Umbilical cord (tissue), 1 donor: ENCODE measurements at regions not wholly inside any gene's neighbourhood (a gene's known extent, or its start where the extent isn't known, plus 50 kb on each side); places are given as distances from the start of the nearest gene placed in this dataset.
"Not testable (repeated sequence)": the region's sequence is repeated elsewhere in the genome, so short reads cannot be mapped to it uniquely, and the experiment has no call there.

Source experiments
- DNase-seq: peaks from one replicate; pipeline ENCODE4 v3.0.0-alpha.2; 2015; ENCODE audit warnings: low spot score

DNA sequence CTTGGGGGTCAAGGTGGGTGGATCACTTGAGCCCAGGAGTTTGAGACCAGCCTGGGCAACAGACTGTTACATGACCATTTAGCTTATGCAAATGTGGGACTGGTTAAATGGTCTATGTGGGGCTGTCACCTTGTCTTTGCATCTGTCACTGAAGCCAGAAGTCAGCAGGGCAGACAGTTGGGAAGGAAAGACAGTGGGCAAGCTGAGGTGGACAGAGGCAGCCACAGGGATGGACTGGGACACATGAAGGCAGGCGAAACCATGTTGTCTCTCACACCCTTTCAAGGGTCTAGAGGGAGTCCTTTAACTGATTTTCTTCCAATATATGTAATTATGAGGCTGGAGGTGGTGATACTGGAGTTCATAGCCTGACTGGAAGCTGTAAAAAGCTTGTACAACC, 426.4 kb downstream of the TMEM121 start:
- no peak for DNase-seq

DNA sequence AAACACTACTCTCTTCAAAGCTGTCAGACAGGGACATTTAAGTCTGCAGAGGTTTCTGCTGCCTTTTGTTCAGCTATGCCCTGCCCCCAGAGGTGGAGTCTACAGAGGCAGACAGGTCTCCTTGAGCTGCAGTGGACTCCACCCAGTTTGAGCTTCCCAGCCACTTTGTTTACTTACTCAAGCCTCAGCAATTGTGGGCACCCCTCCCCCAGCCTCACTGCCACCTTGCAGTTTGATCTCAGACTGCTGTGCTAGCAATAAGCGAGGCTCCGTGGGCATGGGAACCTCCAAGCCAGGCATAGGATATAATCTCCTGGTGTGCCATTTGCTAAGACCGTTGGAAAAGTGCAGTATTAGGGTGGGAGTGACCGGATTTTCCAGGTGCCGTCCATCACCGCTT, 435.2 kb downstream of the TMEM121 start:
- not testable (repeated sequence) for DNase-seq

GRCh38 chr14:105962532-105962931, 436.1 kb downstream of the TMEM121 start:
- DNase-seq, result no peak

DNA sequence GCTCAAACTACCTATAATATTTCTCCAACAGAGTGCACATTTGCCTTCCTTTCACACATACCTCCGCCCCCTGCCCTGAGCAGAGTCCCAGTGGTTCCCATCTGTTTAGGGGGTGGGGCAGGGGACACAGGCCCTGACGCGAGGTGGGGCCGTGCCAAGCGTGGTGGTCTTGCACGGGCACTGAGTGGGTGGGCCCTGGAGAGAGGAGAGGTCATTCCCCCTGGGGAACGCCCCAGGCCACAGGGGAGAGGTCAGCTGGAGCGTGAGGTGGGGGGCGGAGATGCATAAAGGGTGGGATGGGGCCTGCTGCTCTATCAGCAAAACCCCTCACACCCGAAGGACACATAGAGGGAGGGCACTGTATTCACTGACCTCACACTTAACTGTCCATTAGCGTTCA, 441.9 kb downstream of the TMEM121 start:
- no peak for DNase-seq

- DNase-seq, result not testable (repeated sequence)
Observed at GRCh38 chr14:105969026-105969425, 442.6 kb downstream of the TMEM121 start.

DNA sequence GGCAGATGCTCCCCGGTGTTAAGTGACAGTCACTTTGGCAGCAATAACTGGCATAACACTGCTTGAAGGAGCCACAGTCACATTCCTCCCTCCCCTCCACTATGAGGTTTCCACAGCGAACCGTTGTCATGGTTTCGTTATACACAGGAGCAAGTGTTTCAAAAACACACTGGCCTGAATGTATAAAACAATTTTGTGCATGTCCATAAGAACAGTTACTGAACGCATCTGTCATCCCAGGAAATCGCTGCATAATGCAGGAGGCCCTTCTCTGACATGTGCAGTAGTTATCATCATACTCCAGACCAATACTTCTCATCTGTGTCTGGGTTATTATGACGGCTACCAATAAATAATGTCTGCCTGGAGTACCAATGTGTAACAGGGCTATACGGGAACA, 444.4 kb downstream of the TMEM121 start:
- DNase-seq, result not testable (repeated sequence)

GRCh38 chr14:105971593-105972500, 445.5 kb downstream of the TMEM121 start:
- no peak for DNase-seq

GRCh38 chr14:105974902-105975301, 448.5 kb downstream of the TMEM121 start:
- DNase-seq, result no peak

DNA sequence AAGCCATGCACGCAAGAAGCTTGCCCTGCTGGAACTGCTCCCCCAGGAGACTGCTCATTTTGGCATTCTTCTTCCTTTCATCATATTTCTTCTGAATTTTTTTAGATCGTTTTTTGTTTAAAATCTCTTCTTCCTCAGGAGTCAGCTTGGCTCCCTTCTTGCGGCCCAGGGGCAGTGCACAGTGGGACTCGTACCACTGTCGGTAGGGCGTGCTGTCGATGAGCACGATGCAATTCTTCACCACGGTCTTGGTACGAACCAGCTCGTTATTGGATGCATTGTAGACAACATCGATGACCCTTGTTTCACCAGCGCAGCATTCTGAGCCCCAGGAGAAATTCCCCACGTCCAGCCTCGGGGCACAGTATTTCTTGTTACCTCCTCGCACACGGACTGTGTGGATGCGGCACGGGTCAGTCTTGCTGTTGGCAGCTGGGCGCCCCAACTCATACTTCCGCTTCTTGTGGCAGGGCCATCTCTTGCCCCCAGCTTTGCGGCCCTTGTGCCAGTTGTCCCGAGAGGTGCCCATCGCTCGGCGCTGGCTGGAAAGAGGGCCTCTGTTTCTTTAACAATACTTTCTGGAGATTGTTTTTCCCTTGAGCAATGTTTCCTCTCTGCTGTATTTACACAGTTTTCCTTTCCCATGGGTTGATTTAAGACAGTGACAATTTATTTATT, 452.4 kb downstream of the TMEM121 start:
- no peak for DNase-seq

DNA sequence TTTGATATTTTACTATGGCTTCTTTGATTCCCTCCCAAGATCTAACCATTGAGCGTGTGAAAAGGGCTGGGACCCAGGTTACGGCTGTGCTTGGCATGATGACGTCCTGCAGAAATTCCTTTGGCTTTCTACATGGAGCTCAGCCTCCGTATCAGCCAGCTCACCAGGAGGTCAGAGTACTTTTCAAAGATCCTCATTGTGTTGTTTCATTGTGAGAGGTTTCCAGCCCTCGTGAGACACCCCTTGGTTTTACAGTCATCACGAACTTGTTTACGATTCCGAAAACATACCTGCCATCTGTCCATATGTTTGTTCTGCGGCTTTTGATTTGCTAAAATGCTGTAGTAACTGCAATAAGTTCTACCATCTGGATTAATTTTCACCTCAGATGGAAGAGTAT, 453.1 kb downstream of the TMEM121 start:
- DNase-seq, result no peak

GRCh38 chr14:105980224-105980623, 453.8 kb downstream of the TMEM121 start:
- no peak for DNase-seq

GRCh38 chr14:105981517-105982302, 455.3 kb downstream of the TMEM121 start:
- not testable (repeated sequence) for DNase-seq

- DNase-seq, result no peak
Observed at GRCh38 chr14:105982664-105983063, 456.3 kb downstream of the TMEM121 start.

DNA sequence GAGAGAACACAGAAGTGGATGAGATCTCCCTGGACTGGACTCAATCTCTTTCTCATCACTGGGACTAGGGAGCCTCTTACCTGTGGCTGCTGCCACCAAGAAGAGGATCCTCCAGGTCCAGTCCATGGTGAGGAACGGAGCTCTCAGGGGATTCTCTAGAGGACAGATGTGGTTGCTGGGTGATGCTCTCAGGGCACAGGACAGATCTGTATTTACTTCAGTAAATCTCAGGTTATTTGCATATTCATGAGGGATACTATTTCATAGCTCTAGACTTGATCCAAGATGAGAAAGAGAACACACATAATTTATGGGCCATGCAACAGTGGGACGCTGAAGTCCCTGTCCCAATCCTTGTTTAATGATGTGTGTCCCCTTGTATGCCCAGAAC, 460.5 kb downstream of the TMEM121 start:
- DNase-seq, result no peak

- no peak for DNase-seq
Observed at GRCh38 chr14:105987563-105987962, 461.2 kb downstream of the TMEM121 start.

- no peak for DNase-seq
Observed at GRCh38 chr14:105989566-105990302, 463.4 kb downstream of the TMEM121 start.

DNA sequence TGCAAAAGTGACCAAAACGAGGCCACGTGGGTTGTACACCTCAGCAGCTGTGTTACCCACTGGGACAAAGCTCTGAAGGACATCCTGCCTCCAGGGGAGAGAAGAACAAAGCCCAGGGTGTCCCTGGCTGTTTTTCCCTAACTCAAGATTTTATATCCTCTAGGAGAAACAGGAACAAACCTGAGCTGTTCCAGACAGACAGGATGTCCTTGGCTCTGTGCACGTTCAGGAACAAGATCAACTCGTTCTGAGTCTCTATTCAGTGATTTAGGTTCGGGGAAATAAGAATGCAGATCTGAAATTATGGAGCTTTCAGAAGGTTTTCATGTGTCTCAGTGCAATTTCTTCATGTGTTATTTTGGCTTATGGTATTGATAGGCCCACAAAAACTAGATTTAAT, 465.3 kb downstream of the TMEM121 start:
- DNase-seq, result not testable (repeated sequence)

- DNase-seq, result no peak
Observed at GRCh38 chr14:105993814-105994213, 467.4 kb downstream of the TMEM121 start.

- DNase-seq, result not testable (repeated sequence)
Observed at GRCh38 chr14:105995011-105995710, 468.8 kb downstream of the TMEM121 start.

DNA sequence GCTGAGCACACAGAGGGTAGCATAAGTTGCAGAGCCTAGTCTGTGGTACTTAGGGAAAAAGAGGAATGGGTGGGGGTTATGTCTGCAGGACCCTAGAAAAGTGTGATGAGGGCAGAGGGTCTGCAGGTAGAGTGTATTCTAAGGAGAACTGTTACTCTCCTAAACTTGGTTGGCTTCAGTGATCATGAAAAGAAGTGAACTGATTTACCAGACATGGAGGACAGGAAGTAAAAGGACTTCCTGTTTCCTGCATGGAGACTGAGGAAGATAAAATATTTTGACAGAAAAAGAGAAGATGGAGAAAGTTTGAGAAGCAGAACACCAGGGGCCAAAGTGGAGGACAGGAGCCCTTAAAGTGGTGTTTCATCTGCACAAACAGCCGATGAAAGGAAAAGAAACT, 472.2 kb downstream of the TMEM121 start:
- not testable (repeated sequence) for DNase-seq
